ENCODE measurements at regions not wholly inside any gene's neighbourhood (a gene's known extent, or its start where the extent isn't known, plus 50 kb on each side); places are given as distances from the start of the nearest gene placed in this dataset.

- H2AFZ ChIP-seq (ENCODE audit: low read length): no peak overlapping the region
- H3K27me3 ChIP-seq (ENCODE audit: control insufficient read depth in 1 of 2, insufficient read depth in 2 of 2, low read length in 2 of 2): no peaks in the 10 kb centered on the region
- H3K4me1 ChIP-seq (ENCODE audit: insufficient read depth, low read length): no peaks in the 10 kb centered on the region
- ChIA-PET CTCF (ENCODE audit: low intra/inter-chr PET ratio, low total read pairs) (no interaction called here), POLR2A (no interaction called here)
- TF ChIP-seq RFXAP (CRISPR knock-in tag; IDR thresholded peaks at IDR 0.05; ENCODE audit: borderline replicate concordance) (no peak), IKZF1 (IDR thresholded peaks at IDR 0.05) (no peak), ZMAT5 (CRISPR knock-in tag; IDR thresholded peaks at IDR 0.05; ENCODE audit: borderline replicate concordance, low read depth) (no peak), KLF16 (CRISPR knock-in tag; IDR thresholded peaks at IDR 0.05) (no peak), DMAP1 (CRISPR knock-in tag; IDR thresholded peaks at IDR 0.05) (no peak), ZNF549 (CRISPR knock-in tag; IDR thresholded peaks at IDR 0.05) (no peak), MAF1 (CRISPR knock-in tag; IDR thresholded peaks at IDR 0.05; ENCODE audit: borderline replicate concordance) (no peak), JUND (CRISPR knock-in tag; IDR thresholded peaks at IDR 0.05) (no peak)
- no TSS peak for BruUV-seq (replicated peaks)
- no peaks in the 10 kb centered on the region for H4K20me1 ChIP-seq (ENCODE audit: insufficient read depth, low read length)
- no peak for ATAC-seq
- H3K79me2 ChIP-seq (ENCODE audit: insufficient read depth, low read length): no peaks in the 10 kb centered on the region
- in situ Hi-C loops (cut with HindIII; ENCODE audit: extremely low pct_ligation_motif_present, low pct_unique_long_range_greater_than_20kb) (no loop called here), intact Hi-C loops (cut with micrococcal nuclease; ENCODE audit: unreplicated experiment) (no loop called here)
- no peak for DNase-seq (ENCODE audit: low spot score)
- no peak overlapping the region for H3K9ac ChIP-seq (ENCODE audit: insufficient read depth, low read depth, low read length)
- 2% methylated on average over 2 of the region's 2 CpGs for WGBS (ENCODE audit: low lambda C conversion rate)
- FAIRE-seq: no peak
- no peak overlapping the region for H3K4me2 ChIP-seq (ENCODE audit: low read depth, low read length)
- no peaks in the 10 kb centered on the region for H3K9me3 ChIP-seq (ENCODE audit: low read length)
- no peaks in the 10 kb centered on the region for H3K36me3 ChIP-seq (replicated peaks in 1 of 2; ENCODE audit: control insufficient read depth in 1 of 2, insufficient read depth in 2 of 2, low read length in 2 of 2)
- no peak overlapping the region for H3K4me3 ChIP-seq (replicated peaks in 1 of 3; ENCODE audit: insufficient read depth in 1 of 3, low read depth in 2 of 3, low read length in 3 of 3)
- H3K27ac ChIP-seq (ENCODE audit: extremely low read length, insufficient read depth, low read length): no peak overlapping the region
Measured at GRCh38 chr2:21811541-21811940, 687.8 kb downstream of the TDRD15 start.

DNA sequence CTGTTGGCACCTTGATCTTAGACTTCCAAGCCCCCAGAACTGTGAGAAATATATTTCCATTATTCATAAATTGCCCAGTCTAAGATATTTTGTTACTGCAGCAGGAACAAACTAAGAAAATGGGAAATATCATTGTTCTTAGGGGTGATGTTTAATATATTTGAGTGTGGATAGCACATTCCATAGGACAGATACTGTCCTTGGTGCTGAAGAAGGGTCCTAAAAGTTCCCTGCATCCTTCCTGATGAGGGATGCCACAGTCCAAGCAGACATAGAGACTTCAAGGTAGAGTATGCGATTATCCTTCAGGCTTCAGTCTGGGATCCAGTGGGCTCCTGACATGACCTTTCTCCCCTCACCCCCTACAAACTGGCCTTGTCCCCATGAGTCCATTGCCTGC, 689.0 kb downstream of the TDRD15 start:
- no peaks in the 10 kb centered on the region for H3K36me3 ChIP-seq (replicated peaks in 1 of 2; ENCODE audit: control insufficient read depth in 1 of 2, insufficient read depth in 2 of 2, low read length in 2 of 2)
- no peaks in the 10 kb centered on the region for H3K27me3 ChIP-seq (ENCODE audit: control insufficient read depth in 1 of 2, insufficient read depth in 2 of 2, low read length in 2 of 2)
- CTCF ChIA-PET (ENCODE audit: low intra/inter-chr PET ratio, low total read pairs): no interaction called here
- no peak overlapping the region for H3K4me2 ChIP-seq (ENCODE audit: low read depth, low read length)
- POLR2A ChIA-PET: no interaction called here
- H3K27ac ChIP-seq (ENCODE audit: extremely low read length, insufficient read depth, low read length): no peak overlapping the region
- H3K9me3 ChIP-seq (ENCODE audit: low read length): no peaks in the 10 kb centered on the region
- intact Hi-C loops (cut with micrococcal nuclease; ENCODE audit: unreplicated experiment): no loop called here
- H3K4me1 ChIP-seq (ENCODE audit: insufficient read depth, low read length): no peaks in the 10 kb centered on the region
- ATAC-seq (no peak), DNase-seq (ENCODE audit: low spot score) (no peak), FAIRE-seq (no peak)
- no peaks in the 10 kb centered on the region for H3K79me2 ChIP-seq (ENCODE audit: insufficient read depth, low read length)
- no TSS peak for BruUV-seq (replicated peaks)
- in situ Hi-C loops (cut with HindIII; ENCODE audit: extremely low pct_ligation_motif_present, low pct_unique_long_range_greater_than_20kb): no loop called here
- H4K20me1 ChIP-seq (ENCODE audit: insufficient read depth, low read length): no peaks in the 10 kb centered on the region
- no peak overlapping the region for H2AFZ ChIP-seq (ENCODE audit: low read length)
- TF ChIP-seq MIER2 (CRISPR knock-in tag; IDR thresholded peaks at IDR 0.05) (peak; percentile 77; the same call in 1 of the 2 replicates), CAMTA2 (CRISPR knock-in tag; IDR thresholded peaks at IDR 0.05; ENCODE audit: borderline replicate concordance) (no peak)
- TF ChIP-seq, protein P1, sequence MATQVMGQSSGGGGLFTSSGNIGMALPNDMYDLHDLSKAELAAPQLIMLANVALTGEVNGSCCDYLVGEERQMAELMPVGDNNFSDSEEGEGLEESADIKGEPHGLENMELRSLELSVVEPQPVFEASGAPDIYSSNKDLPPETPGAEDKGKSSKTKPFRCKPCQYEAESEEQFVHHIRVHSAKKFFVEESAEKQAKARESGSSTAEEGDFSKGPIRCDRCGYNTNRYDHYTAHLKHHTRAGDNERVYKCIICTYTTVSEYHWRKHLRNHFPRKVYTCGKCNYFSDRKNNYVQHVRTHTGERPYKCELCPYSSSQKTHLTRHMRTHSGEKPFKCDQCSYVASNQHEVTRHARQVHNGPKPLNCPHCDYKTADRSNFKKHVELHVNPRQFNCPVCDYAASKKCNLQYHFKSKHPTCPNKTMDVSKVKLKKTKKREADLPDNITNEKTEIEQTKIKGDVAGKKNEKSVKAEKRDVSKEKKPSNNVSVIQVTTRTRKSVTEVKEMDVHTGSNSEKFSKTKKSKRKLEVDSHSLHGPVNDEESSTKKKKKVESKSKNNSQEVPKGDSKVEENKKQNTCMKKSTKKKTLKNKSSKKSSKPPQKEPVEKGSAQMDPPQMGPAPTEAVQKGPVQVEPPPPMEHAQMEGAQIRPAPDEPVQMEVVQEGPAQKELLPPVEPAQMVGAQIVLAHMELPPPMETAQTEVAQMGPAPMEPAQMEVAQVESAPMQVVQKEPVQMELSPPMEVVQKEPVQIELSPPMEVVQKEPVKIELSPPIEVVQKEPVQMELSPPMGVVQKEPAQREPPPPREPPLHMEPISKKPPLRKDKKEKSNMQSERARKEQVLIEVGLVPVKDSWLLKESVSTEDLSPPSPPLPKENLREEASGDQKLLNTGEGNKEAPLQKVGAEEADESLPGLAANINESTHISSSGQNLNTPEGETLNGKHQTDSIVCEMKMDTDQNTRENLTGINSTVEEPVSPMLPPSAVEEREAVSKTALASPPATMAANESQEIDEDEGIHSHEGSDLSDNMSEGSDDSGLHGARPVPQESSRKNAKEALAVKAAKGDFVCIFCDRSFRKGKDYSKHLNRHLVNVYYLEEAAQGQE (IDR thresholded peaks at IDR 0.05; ENCODE audit: borderline replicate concordance in 1 of 2, low read depth in 1 of 2, low read length in 2 of 2): peak; percentile 15 to 86
- no peak overlapping the region for H3K9ac ChIP-seq (ENCODE audit: insufficient read depth, low read depth, low read length)
- WGBS (ENCODE audit: low lambda C conversion rate): 0% methylated on average over 1 of the region's 1 CpG
- H3K4me3 ChIP-seq (replicated peaks in 1 of 3; ENCODE audit: insufficient read depth in 1 of 3, low read depth in 2 of 3, low read length in 3 of 3): no peak overlapping the region

Data from HepG2 (cell line).